HepG2 (cell line): ENCODE measurements at regions not wholly inside any gene's neighbourhood (a gene's known extent, or its start where the extent isn't known, plus 50 kb on each side); places are given as distances from the start of the nearest gene placed in this dataset.

Experiments
- ATAC-seq: fragments of 200-7000 bp; cut with Tn5 transposase; 3 replicates; pipeline ENCODE4 v1.9.1; 2020; ENCODE audit warnings: mild to moderate bottlenecking, moderate library complexity
- BruUV-seq: library from RNA; stranded (reverse); fragments of 400-500 nt; replicated peaks from 2 replicates; lab custom pipeline; 2021; lab: Mats Ljungman, UMichigan
- CTCF ChIA-PET: fragments of 300-600 bp; formaldehyde crosslinking; extraction: SDS; loops from one replicate; lab custom pipeline; 2021; ENCODE audit warnings: low total read pairs, inconsistent platforms, low intra/inter-chr PET ratio; lab: Yijun Ruan, JAX
- POLR2A ChIA-PET: fragments of 350-600 bp; sonication (Branson Sonifier 250); formaldehyde crosslinking; loops from one replicate; lab custom pipeline; 2020; ENCODE audit warnings: antibody characterized with exemption, inconsistent platforms; lab: Yijun Ruan, JAX
- DNase-seq: peaks from one replicate; pipeline ENCODE4 v3.0.0-alpha.2; 2015; ENCODE audit warnings: low spot score
- FAIRE-seq: peaks from 3 replicates; lab custom pipeline; 2011; peaks lifted over from hg19 to GRCh38; lab: Jason Lieb, UNC
- H2AFZ ChIP-seq: one replicate; pipeline ENCODE4 v1.6.1; 2011; ENCODE audit warnings: low read length, inconsistent platforms
- H3K27ac ChIP-seq: fragments of 300-600 bp; 3 replicates; pipeline ENCODE4 v1.8.0; 2011; ENCODE audit warnings: mixed run types, mild to moderate bottlenecking, mixed read lengths, low read length, inconsistent platforms; ENCODE audit not compliant: insufficient read depth; ENCODE audit errors: extremely low read length
- H3K27me3 ChIP-seq, 2 experiments: fragments of 200-600 bp in 1 of 2; 2 replicates in 1 of 2; 3 replicates in 1 of 2; pipeline versions ENCODE4 v1.6.0 to v1.8.0; 2011; ENCODE audit warnings: low read length in 2 of 2, mild to moderate bottlenecking in 2 of 2, moderate library complexity in 2 of 2, inconsistent platforms in 1 of 2; ENCODE audit not compliant: insufficient read depth in 2 of 2, control insufficient read depth in 1 of 2
- H3K36me3 ChIP-seq, 2 experiments: fragments of 200-600 bp in 1 of 2; replicated peaks in 1 of 2; 2 replicates in 1 of 2; 3 replicates in 1 of 2; pipeline versions ENCODE4 v1.5.1 to v1.8.0; 2011; ENCODE audit warnings: low read length in 2 of 2, inconsistent platforms in 1 of 2; ENCODE audit not compliant: insufficient read depth in 2 of 2, control insufficient read depth in 1 of 2
- H3K4me1 ChIP-seq: 2 replicates; pipeline ENCODE4 v1.5.1; 2012; ENCODE audit warnings: low read length, inconsistent platforms; ENCODE audit not compliant: insufficient read depth
- H3K4me2 ChIP-seq: 2 replicates; pipeline ENCODE4 v1.6.0; 2011; ENCODE audit warnings: low read depth, low read length, inconsistent platforms
- H3K4me3 ChIP-seq, 3 experiments: fragments of 200-600 bp in 1 of 3; sonication (generic), shearing (Covaris generic) in 1 of 3; replicated peaks in 1 of 3; 2 replicates each; pipeline ENCODE4 v1.5.1; 2011 to 2016; ENCODE audit warnings: low read length in 3 of 3, inconsistent platforms in 2 of 3, low read depth in 2 of 3, mild to moderate bottlenecking in 2 of 3, control low read depth in 1 of 3, mixed read lengths in 1 of 3; ENCODE audit not compliant: insufficient read depth in 1 of 3
- H3K79me2 ChIP-seq: one replicate; pipeline ENCODE4 v1.6.1; 2011; ENCODE audit warnings: low read length, inconsistent platforms; ENCODE audit not compliant: insufficient read depth
- H3K9ac ChIP-seq: 2 replicates; pipeline ENCODE4 v1.6.0; 2011; ENCODE audit warnings: mild to moderate bottlenecking, low read depth, low read length, inconsistent platforms; ENCODE audit not compliant: insufficient read depth
- H3K9me3 ChIP-seq: 2 replicates; pipeline ENCODE4 v1.5.1; 2012; ENCODE audit warnings: mild to moderate bottlenecking, low read length
- H4K20me1 ChIP-seq: 2 replicates; pipeline ENCODE4 v1.6.0; 2011; ENCODE audit warnings: inconsistent platforms, mild to moderate bottlenecking, low read length, moderate library complexity; ENCODE audit not compliant: insufficient read depth
- ARID3A ChIP-seq: IDR thresholded peaks from 2 replicates; pipeline ENCODE4 v1.6.1; 2012; ENCODE audit warnings: low read depth, low read length, improper control_type of control experiment
- CREBL2 ChIP-seq: sonication (generic); formaldehyde crosslinking; IDR thresholded peaks from 2 replicates; pipeline ENCODE4 v1.8.1; 2023; ENCODE audit warnings: missing genetic modification reagents, mild to moderate bottlenecking, borderline replicate concordance
- FUBP1 ChIP-seq: sonication (generic); formaldehyde crosslinking; IDR thresholded peaks from 2 replicates; pipeline ENCODE4 v1.5.1; 2020; ENCODE audit warnings: missing genetic modification reagents, mild to moderate bottlenecking, borderline replicate concordance
- HIC2 ChIP-seq: sonication (generic); formaldehyde crosslinking; IDR thresholded peaks from 2 replicates; pipeline ENCODE4 v1.9.0; 2022; ENCODE audit warnings: low read depth, missing genetic modification reagents
- MTERF4 ChIP-seq: sonication (generic); formaldehyde crosslinking; IDR thresholded peaks from 2 replicates; pipeline ENCODE4 v1.8.0; 2023; ENCODE audit warnings: mild to moderate bottlenecking, missing genetic modification reagents
- STAT5B ChIP-seq: sonication (generic); formaldehyde crosslinking; IDR thresholded peaks from 2 replicates; pipeline ENCODE4 v1.4.0; 2020; ENCODE audit warnings: missing genetic modification reagents
- TBL1XR1 ChIP-seq: fragments of 150-350 bp; IDR thresholded peaks from 2 replicates; pipeline ENCODE4 v1.6.1; 2014; ENCODE audit warnings: borderline replicate concordance, low read length; ENCODE audit not compliant: partially characterized antibody
- TFAP4 ChIP-seq: sonication (generic); IDR thresholded peaks from 2 replicates; pipeline ENCODE4 v1.6.1; 2016; ENCODE audit warnings: low read depth, borderline replicate concordance
- ZNF329 ChIP-seq: sonication (generic); formaldehyde crosslinking; IDR thresholded peaks from 2 replicates; pipeline ENCODE4 v1.9.0; 2021; ENCODE audit warnings: low read depth, mild to moderate bottlenecking, missing genetic modification reagents
- ZNF382 ChIP-seq: sonication (generic); formaldehyde crosslinking; IDR thresholded peaks from 2 replicates; pipeline ENCODE4 v1.5.0; 2020; ENCODE audit warnings: missing genetic modification reagents, mild to moderate bottlenecking, borderline replicate concordance
- ZNF660 ChIP-seq: sonication (generic); formaldehyde crosslinking; IDR thresholded peaks from 2 replicates; pipeline ENCODE4 v1.5.1; 2020; ENCODE audit warnings: mild to moderate bottlenecking, low read depth, missing genetic modification reagents, borderline replicate concordance
- WGBS: methylation state at CpG from one replicate; pipeline ENCODE4 v1.1.6; 2017; ENCODE audit warnings: low lambda C conversion rate; 5-methylcytosine and 5-hydroxymethylcytosine counted together
- in situ Hi-C: cut with HindIII; loops from 2 replicates; pipeline ENCODE4 v1.10.0; 2017; ENCODE audit warnings: low pct_unique_long_range_greater_than_20kb; ENCODE audit not compliant: extremely low pct_ligation_motif_present
- intact Hi-C: fragments of 100-400 bp; cut with micrococcal nuclease; formaldehyde crosslinking; loops from one replicate; pipeline ENCODE4 v1.10.0; 2022; ENCODE audit not compliant: unreplicated experiment

GRCh38 chr14:48417715-48418500 lies 742.5 kb upstream of the MDGA2 start:
- FAIRE-seq, result no peak
- no peak overlapping the region for H3K4me2 ChIP-seq
- no peak for ATAC-seq

More at GRCh38 chr14:48417715-48418500, 742.5 kb upstream of the MDGA2 start:
- Histone ChIP-seq H4K20me1 (no peaks in the 10 kb centered on the region), H3K9ac (no peak overlapping the region), H3K27me3 (no peaks in the 10 kb centered on the region), H3K4me3 (no peak overlapping the region), H3K36me3 (no peaks in the 10 kb centered on the region), H3K9me3 (peaks cover 47% of the 10 kb centered on the region), H3K27ac (no peak overlapping the region), H3K79me2 (no peaks in the 10 kb centered on the region), H2AFZ (no peak overlapping the region), H3K4me1 (no peaks in the 10 kb centered on the region)
- intact Hi-C loops, result no loop called here
- ChIA-PET POLR2A (no interaction called here), CTCF (no interaction called here)
- in situ Hi-C loops, result no loop called here
- WGBS, result 100% methylated on average over 1 of the region's 4 CpGs
- no TSS peak for BruUV-seq
- DNase-seq, result no peak
- TF ChIP-seq TBL1XR1 (no peak), ZNF660 (CRISPR knock-in tag) (no peak), ARID3A (no peak), HIC2 (CRISPR knock-in tag) (no peak), ZNF329 (CRISPR knock-in tag) (no peak), FUBP1 (CRISPR knock-in tag) (no peak), ZNF382 (CRISPR knock-in tag) (no peak), CREBL2 (CRISPR knock-in tag) (no peak), MTERF4 (CRISPR knock-in tag) (no peak), TFAP4 (no peak), STAT5B (CRISPR knock-in tag) (no peak)
